SK-N-MC (cell line): ENCODE measurements at regions not wholly inside any gene's neighbourhood (a gene's known extent, or its start where the extent isn't known, plus 50 kb on each side); places are given as distances from the start of the nearest gene placed in this dataset.

Source experiments
- EZH2 ChIP-seq: fragments of 200-600 bp; sonication (generic); IDR thresholded peaks from one replicate; pipeline ENCODE4 v1.6.1; 2017; ENCODE audit warnings: antibody characterized with exemption
- FOXP2 ChIP-seq: optimal IDR thresholded peaks from 2 replicates; pipeline ENCODE3; 2011; ENCODE audit warnings: mild to moderate bottlenecking, moderate library complexity; ENCODE audit not compliant: insufficient read depth; ENCODE audit errors: extremely low read length, control extremely low read depth
- POLR2AphosphoS5 ChIP-seq: IDR thresholded peaks from 2 replicates; pipeline ENCODE4 v1.6.1; 2012; ENCODE audit warnings: mild to moderate bottlenecking, low read depth, low read length, borderline replicate concordance

- no peak for TF ChIP-seq EZH2
- TF ChIP-seq POLR2AphosphoS5: no peak
- no peak for TF ChIP-seq FOXP2
Measured at GRCh38 chr15:92705764-92706163, 50.2 kb upstream of the FAM174B start.
